KMS-11 (cell line): ENCODE measurements at regions not wholly inside any gene's neighbourhood (a gene's known extent, or its start where the extent isn't known, plus 50 kb on each side); places are given as distances from the start of the nearest gene placed in this dataset.

Source experiments
- H2AFZ ChIP-seq: fragments of 200-600 bp; sonication (generic); 2 replicates; pipeline ENCODE4 v1.6.1; 2016; ENCODE audit warnings: antibody characterized with exemption, mixed run types, low read depth
- H3K27ac ChIP-seq: fragments of 200-600 bp; sonication (generic); 2 replicates; pipeline ENCODE4 v1.6.1; 2016; ENCODE audit warnings: mild to moderate bottlenecking, mixed run types
- H3K27me3 ChIP-seq: fragments of 200-600 bp; sonication (generic); 2 replicates; pipeline ENCODE4 v1.6.1; 2017; ENCODE audit warnings: mild to moderate bottlenecking, low read depth, mixed run types, moderate library complexity; ENCODE audit not compliant: insufficient read depth
- H3K36me3 ChIP-seq: fragments of 200-600 bp; sonication (generic); 2 replicates; pipeline ENCODE4 v1.6.1; 2017; ENCODE audit warnings: mild to moderate bottlenecking, mixed run types; ENCODE audit not compliant: insufficient read depth
- H3K4me1 ChIP-seq: fragments of 200-600 bp; sonication (generic); 2 replicates; pipeline ENCODE4 v1.6.1; 2016; ENCODE audit warnings: mild to moderate bottlenecking, low read depth, mixed run types; ENCODE audit not compliant: poor library complexity, severe bottlenecking
- H3K4me2 ChIP-seq: fragments of 200-600 bp; sonication (generic); 2 replicates; pipeline ENCODE4 v1.7.0; 2016; ENCODE audit warnings: mild to moderate bottlenecking, mixed run types
- H3K4me3 ChIP-seq: fragments of 200-600 bp; sonication (generic); IDR thresholded peaks from 2 replicates; pipeline ENCODE4 v1.6.1; 2017; ENCODE audit warnings: low read depth, low read length, mixed read lengths; ENCODE audit not compliant: insufficient read depth
- H3K79me2 ChIP-seq: fragments of 200-600 bp; sonication (generic); 2 replicates; pipeline ENCODE4 v1.6.1; 2016; ENCODE audit warnings: low read depth, mixed run types; ENCODE audit not compliant: insufficient read depth
- H3K9ac ChIP-seq: fragments of 200-600 bp; sonication (generic); 2 replicates; pipeline ENCODE4 v1.6.1; 2016; ENCODE audit warnings: mild to moderate bottlenecking, mixed run types
- H4K20me1 ChIP-seq: fragments of 200-600 bp; sonication (generic); 2 replicates; pipeline ENCODE4 v1.6.1; 2016; ENCODE audit warnings: mild to moderate bottlenecking, mixed run types; ENCODE audit not compliant: insufficient read depth
- TF ChIP-seq, protein P1 (sequence below): fragments of 200-600 bp; sonication (generic); conservative IDR thresholded peaks from 2 replicates; pipeline ENCODE4 v1.6.1; 2017; ENCODE audit warnings: low read depth, mild to moderate bottlenecking, antibody characterized with exemption, low read length, moderate library complexity, mixed read lengths

DNA sequence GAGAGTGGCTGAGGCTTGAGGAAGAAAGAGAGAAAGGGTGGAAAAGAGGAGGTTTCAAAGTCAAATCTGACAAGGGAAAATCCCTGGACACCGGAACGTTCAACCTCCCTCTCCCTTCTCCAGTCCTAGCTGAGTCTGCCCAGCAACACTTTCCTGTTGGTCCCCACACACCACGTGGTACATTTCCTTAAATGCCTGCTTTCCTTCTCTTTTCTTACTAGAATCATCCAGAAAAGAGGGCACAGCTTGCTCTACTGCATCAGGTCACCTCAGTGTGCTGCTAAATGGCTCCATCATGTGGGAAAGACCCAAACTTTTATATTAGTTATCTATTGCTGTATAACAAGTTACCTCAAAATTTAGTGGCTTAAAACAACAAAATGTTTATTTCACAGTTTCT is 181.2 kb downstream of the NECTIN3 start:
- Histone ChIP-seq H3K4me2 (no peak overlapping the region), H2AFZ (no peak overlapping the region)
- TF ChIP-seq, protein P1, sequence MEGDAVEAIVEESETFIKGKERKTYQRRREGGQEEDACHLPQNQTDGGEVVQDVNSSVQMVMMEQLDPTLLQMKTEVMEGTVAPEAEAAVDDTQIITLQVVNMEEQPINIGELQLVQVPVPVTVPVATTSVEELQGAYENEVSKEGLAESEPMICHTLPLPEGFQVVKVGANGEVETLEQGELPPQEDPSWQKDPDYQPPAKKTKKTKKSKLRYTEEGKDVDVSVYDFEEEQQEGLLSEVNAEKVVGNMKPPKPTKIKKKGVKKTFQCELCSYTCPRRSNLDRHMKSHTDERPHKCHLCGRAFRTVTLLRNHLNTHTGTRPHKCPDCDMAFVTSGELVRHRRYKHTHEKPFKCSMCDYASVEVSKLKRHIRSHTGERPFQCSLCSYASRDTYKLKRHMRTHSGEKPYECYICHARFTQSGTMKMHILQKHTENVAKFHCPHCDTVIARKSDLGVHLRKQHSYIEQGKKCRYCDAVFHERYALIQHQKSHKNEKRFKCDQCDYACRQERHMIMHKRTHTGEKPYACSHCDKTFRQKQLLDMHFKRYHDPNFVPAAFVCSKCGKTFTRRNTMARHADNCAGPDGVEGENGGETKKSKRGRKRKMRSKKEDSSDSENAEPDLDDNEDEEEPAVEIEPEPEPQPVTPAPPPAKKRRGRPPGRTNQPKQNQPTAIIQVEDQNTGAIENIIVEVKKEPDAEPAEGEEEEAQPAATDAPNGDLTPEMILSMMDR, result no peak

DNA sequence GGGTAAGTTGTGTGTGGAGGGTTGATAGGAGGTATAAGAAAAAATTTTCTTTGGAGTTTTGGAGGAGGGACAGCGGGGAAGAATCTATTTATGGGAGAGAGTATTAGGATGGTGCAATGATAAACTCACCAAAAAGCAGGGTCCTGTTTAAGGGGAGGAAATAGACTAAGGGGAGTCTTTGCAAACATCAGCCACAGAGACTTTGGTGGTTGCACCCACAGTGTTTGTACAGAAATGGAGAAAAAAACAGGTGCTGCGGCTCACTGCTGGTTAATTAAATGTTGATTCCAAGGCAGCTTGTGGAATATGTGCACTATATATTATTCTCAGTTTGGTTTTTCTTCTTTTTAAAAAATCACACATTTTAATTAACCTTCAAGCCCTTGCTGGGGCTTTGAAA is 182.1 kb downstream of the NECTIN3 start:
- TF ChIP-seq, protein P1, result no peak
- H2AFZ ChIP-seq, result no peak overlapping the region

More for the DNA sequence above, 181.2 kb downstream of the NECTIN3 start:
- Histone ChIP-seq H3K4me1 (no peaks in the 10 kb centered on the region), H3K27ac (no peak overlapping the region), H3K79me2 (no peaks in the 10 kb centered on the region), H3K4me3 (no peak overlapping the region), H3K36me3 (no peaks in the 10 kb centered on the region), H3K9ac (no peak overlapping the region), H3K27me3 (no peaks in the 10 kb centered on the region), H4K20me1 (no peaks in the 10 kb centered on the region)

DNA sequence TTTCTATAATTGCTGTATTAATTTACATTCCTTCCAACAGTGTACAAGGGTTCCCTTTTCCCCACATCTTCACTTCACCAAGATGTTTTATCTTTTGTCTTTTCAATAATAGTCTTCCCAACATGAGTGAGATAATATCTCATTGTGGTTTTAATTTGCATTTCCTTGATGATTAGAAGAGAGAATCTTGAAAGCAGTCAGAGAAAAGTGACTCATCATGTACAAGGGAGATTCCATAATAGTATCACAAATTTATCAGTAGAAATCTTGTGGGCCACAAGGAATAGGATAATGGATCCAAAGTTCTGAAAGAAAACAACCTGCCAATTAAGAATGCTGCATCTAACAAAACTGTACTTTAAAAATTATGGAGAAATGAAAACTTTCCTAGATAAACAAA is 189.3 kb downstream of the NECTIN3 start:
- H3K9ac ChIP-seq, result no peak overlapping the region
- no peaks in the 10 kb centered on the region for H3K36me3 ChIP-seq
- no peaks in the 10 kb centered on the region for H3K79me2 ChIP-seq
- TF ChIP-seq, protein P1, result no peak
- H3K4me2 ChIP-seq, result 0 out of 2 replicates have a peak overlapping the region, but pooled peaks have one; percentile 2
- no peak overlapping the region for H3K4me3 ChIP-seq
- H2AFZ ChIP-seq, result no peak overlapping the region
- no peaks in the 10 kb centered on the region for H3K27me3 ChIP-seq
- H3K27ac ChIP-seq, result no peak overlapping the region
- no peaks in the 10 kb centered on the region for H4K20me1 ChIP-seq
- peaks cover 10% of the 10 kb centered on the region for H3K4me1 ChIP-seq

More for the DNA sequence above, 182.1 kb downstream of the NECTIN3 start:
- Histone ChIP-seq H3K79me2 (no peaks in the 10 kb centered on the region), H4K20me1 (no peaks in the 10 kb centered on the region), H3K4me3 (no peak overlapping the region), H3K9ac (no peak overlapping the region), H3K4me1 (no peaks in the 10 kb centered on the region), H3K36me3 (no peaks in the 10 kb centered on the region), H3K27ac (no peak overlapping the region), H3K4me2 (no peak overlapping the region), H3K27me3 (no peaks in the 10 kb centered on the region)

DNA sequence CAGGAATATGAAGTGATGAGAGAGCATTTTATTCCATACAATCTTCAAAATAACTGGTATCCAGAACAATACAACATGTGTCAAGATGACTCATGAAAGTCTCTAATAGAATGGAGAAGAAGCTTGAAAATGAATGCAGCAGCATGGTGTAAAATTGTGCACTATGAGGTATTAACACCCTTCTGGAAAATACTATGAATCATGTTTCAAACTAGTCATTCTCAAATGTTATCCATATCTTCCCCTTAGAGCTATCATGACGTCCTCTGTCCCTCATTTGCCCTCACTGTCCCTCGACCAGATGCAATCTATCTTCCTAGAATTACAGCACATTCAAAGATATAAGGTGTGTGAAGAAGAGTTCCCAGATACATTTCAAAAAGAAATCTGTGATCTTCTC is 198.2 kb downstream of the NECTIN3 start:
- Histone ChIP-seq H3K27ac (no peak overlapping the region), H2AFZ (no peak overlapping the region), H3K4me1 (no peaks in the 10 kb centered on the region), H3K36me3 (no peaks in the 10 kb centered on the region), H3K4me2 (no peak overlapping the region), H4K20me1 (no peaks in the 10 kb centered on the region), H3K79me2 (no peaks in the 10 kb centered on the region), H3K9ac (no peak overlapping the region), H3K27me3 (no peaks in the 10 kb centered on the region), H3K4me3 (no peak overlapping the region)
- TF ChIP-seq, protein P1, result no peak
